Ascending aorta (tissue), 2 donors: ENCODE measurements at regions not wholly inside any gene's neighbourhood (a gene's known extent, or its start where the extent isn't known, plus 50 kb on each side); places are given as distances from the start of the nearest gene placed in this dataset.

Experiments
- DNase-seq, 2 donors: peaks; one replicate each; pipeline ENCODE4 v3.0.0-alpha.2; 2019; ENCODE audit warnings: low spot score in 2 of 2
- H3K27ac ChIP-seq, 2 donors: fragments of 200-600 bp; sonication (generic); one replicate each; pipeline ENCODE4 v1.5.1; 2016 to 2017; ENCODE audit warnings: mild to moderate bottlenecking in 1 of 2
- H3K27me3 ChIP-seq: fragments of 200-600 bp; sonication (generic); one replicate; pipeline ENCODE4 v1.5.1; 2017
- H3K36me3 ChIP-seq, 2 donors: fragments of 200-600 bp; sonication (generic); one replicate each; pipeline ENCODE4 v1.5.1; 2016
- H3K4me1 ChIP-seq, 2 donors: fragments of 200-600 bp; sonication (generic); one replicate each; pipeline ENCODE4 v1.5.1; 2016 to 2017; ENCODE audit warnings: mild to moderate bottlenecking in 1 of 2
- H3K4me3 ChIP-seq, 2 donors: fragments of 200-600 bp; sonication (generic); one replicate each; pipeline ENCODE4 v1.5.1; 2016 to 2017; ENCODE audit warnings: mild to moderate bottlenecking in 1 of 2
- H3K9me3 ChIP-seq, 2 donors: fragments of 200-600 bp; sonication (generic); one replicate each; pipeline ENCODE4 v1.5.1; 2016
- CTCF ChIP-seq, 3 experiments: fragments of 200-600 bp in 2 of 3; fragments of 450-650 bp in 1 of 3; sonication (generic) in 2 of 3; IDR thresholded peaks; one replicate each; pipeline ENCODE4 v1.5.1; 2016 to 2019; ENCODE audit warnings: antibody characterized with exemption in 3 of 3, mild to moderate bottlenecking in 1 of 3, moderate library complexity in 1 of 3
- intact Hi-C: fragments of 100-400 bp; cut with DNase I; formaldehyde crosslinking; loops from one replicate; pipeline ENCODE4 v1.15.1; 2023

GRCh38 chr1:194194724-194195123 is 1008.3 kb upstream of the B3GALT2 start:
- Histone ChIP-seq H3K27ac (no peak overlapping the region), H3K4me3 (no peak overlapping the region), H3K4me1 (no peaks in the 10 kb centered on the region), H3K36me3 (no peaks in the 10 kb centered on the region), H3K27me3 (no peaks in the 10 kb centered on the region), H3K9me3 (no peaks in the 10 kb centered on the region)
- DNase-seq = no peak
- intact Hi-C loops = no loop called here
- TF ChIP-seq CTCF (IDR thresholded peaks at IDR 0.05) = no peak

DNA sequence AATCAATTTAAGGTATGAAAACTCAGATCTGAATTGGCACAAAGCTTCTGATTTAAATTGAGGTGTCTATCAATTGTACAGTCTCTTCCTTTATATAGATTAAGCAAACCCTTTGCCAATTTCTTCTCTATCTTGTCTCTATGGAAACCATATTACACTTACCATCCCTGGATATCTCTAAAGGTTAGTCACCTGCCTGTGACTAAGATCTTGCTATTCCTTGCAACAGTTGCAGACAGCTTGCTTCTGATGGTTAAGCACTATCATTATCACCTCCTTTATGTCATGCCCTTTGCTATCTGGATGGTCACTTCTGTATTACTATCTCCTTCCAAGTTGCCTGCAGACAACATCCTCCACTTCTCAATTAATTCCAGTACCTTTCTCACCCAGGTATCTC is 998.6 kb upstream of the B3GALT2 start:
- Histone ChIP-seq H3K27ac (no peak overlapping the region), H3K9me3 (no peaks in the 10 kb centered on the region), H3K4me1 (no peaks in the 10 kb centered on the region), H3K27me3 (no peaks in the 10 kb centered on the region), H3K36me3 (no peaks in the 10 kb centered on the region), H3K4me3 (no peak overlapping the region)
- TF ChIP-seq CTCF (IDR thresholded peaks at IDR 0.05) = no peak
- DNase-seq = no peak
- intact Hi-C loops = no loop called here

DNA sequence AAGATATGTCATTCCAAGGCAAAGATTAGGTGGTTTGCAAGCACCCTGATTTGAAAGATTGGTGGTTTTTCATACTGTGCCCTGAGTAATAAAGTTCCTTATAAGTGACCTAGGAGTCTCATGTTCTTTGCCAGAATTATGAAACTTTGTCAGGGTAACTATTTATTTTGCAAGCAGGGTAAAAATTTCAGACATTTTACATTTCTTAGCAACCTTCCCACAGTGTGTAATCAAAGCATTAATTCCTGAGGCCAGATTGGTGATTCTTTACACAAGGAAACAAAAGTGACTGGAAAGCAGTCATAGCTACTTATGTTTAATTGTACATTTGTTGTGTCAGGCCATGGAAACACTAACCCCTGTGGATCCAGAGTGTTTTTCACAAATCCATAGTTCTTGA is 998.0 kb upstream of the B3GALT2 start:
- intact Hi-C loops = no loop called here
- H3K36me3 ChIP-seq = no peaks in the 10 kb centered on the region
- DNase-seq = no peak

DNA sequence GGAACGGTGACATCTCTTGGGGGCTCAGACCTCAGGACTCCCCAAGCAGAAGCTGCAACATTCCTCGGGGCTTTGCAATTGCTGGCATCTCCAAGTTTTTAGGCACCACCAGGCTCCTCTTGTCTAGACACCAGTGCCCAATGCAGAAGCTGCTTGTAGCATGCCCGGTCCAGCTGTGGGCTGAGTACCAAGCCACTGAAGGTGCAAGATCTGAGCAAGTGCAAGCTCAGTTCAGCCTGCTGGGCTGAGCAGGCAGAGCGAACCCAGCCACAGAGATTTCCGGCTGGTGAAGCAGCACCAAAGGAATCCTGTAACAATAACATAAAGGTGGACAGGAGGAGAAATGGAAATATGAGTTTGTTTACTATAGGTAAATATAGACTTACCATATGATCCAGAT is 995.4 kb upstream of the B3GALT2 start:
- intact Hi-C loops = no loop called here
- no peak for TF ChIP-seq CTCF (IDR thresholded peaks at IDR 0.05)

More for the DNA sequence above, 998.0 kb upstream of the B3GALT2 start:
- TF ChIP-seq CTCF (IDR thresholded peaks at IDR 0.05) = no peak
- H3K27ac ChIP-seq = no peak overlapping the region
- no peak overlapping the region for H3K4me3 ChIP-seq
- no peaks in the 10 kb centered on the region for H3K9me3 ChIP-seq
- H3K27me3 ChIP-seq = no peaks in the 10 kb centered on the region
- no peaks in the 10 kb centered on the region for H3K4me1 ChIP-seq

GRCh38 chr1:194176212-194176611 is 989.8 kb upstream of the B3GALT2 start:
- H3K27ac ChIP-seq = no peak overlapping the region
- no peaks in the 10 kb centered on the region for H3K4me1 ChIP-seq
- DNase-seq = no peak
- intact Hi-C loops = no loop called here
- no peaks in the 10 kb centered on the region for H3K27me3 ChIP-seq
- no peaks in the 10 kb centered on the region for H3K36me3 ChIP-seq
- H3K9me3 ChIP-seq = no peaks in the 10 kb centered on the region
- no peak for TF ChIP-seq CTCF (IDR thresholded peaks at IDR 0.05)
- H3K4me3 ChIP-seq = no peak overlapping the region

More for the DNA sequence above, 995.4 kb upstream of the B3GALT2 start:
- Histone ChIP-seq H3K27me3 (no peaks in the 10 kb centered on the region), H3K9me3 (no peaks in the 10 kb centered on the region), H3K4me1 (no peaks in the 10 kb centered on the region), H3K27ac (no peak overlapping the region), H3K36me3 (no peaks in the 10 kb centered on the region), H3K4me3 (no peak overlapping the region)
- DNase-seq = no peak

- TF ChIP-seq CTCF (IDR thresholded peaks at IDR 0.05) = no peak
- H3K4me1 ChIP-seq = no peaks in the 10 kb centered on the region
- H3K27ac ChIP-seq = no peak overlapping the region
- no peaks in the 10 kb centered on the region for H3K9me3 ChIP-seq
- DNase-seq = no peak
- no peak overlapping the region for H3K4me3 ChIP-seq
- no peaks in the 10 kb centered on the region for H3K27me3 ChIP-seq
- intact Hi-C loops = no loop called here
- H3K36me3 ChIP-seq = no peaks in the 10 kb centered on the region
Measured at GRCh38 chr1:194175251-194175650, 988.8 kb upstream of the B3GALT2 start.
